A673 (cell line): ENCODE measurements at regions not wholly inside any gene's neighbourhood (a gene's known extent, or its start where the extent isn't known, plus 50 kb on each side); places are given as distances from the start of the nearest gene placed in this dataset.

Experiments used
- BruUV-seq: library from RNA; stranded (reverse); fragments of 400-500 nt; replicated peaks from 2 replicates; lab custom pipeline; 2021; lab: Mats Ljungman, UMichigan
- CTCF ChIA-PET: fragments of 300-600 bp; sonication (Branson Sonifier 250); formaldehyde crosslinking; loops from one replicate; lab custom pipeline; 2022; ENCODE audit warnings: antibody characterized with exemption; lab: Charles Lee
- POLR2A ChIA-PET: fragments of 300-600 bp; sonication (Branson Sonifier 250); formaldehyde crosslinking; loops from one replicate; lab custom pipeline; 2022; ENCODE audit warnings: antibody characterized with exemption; ENCODE audit not compliant: low non-redundant PET; lab: Charles Lee
- DNase-seq: peaks from one replicate; pipeline ENCODE4 v3.0.0-alpha.2; 2015; ENCODE audit warnings: low spot score
- H3K27ac ChIP-seq: fragments of 200-600 bp; sonication (generic); 2 replicates; pipeline ENCODE4 v1.5.1; 2016; ENCODE audit warnings: mixed run types, low read depth, mild to moderate bottlenecking, mixed read lengths, antibody characterized with exemption, low read length; ENCODE audit not compliant: poor library complexity, severe bottlenecking
- H3K27me3 ChIP-seq: fragments of 200-600 bp; sonication (generic); replicated peaks from 2 replicates; pipeline ENCODE4 v1.6.1; 2017; ENCODE audit warnings: mixed run types, low read depth, mild to moderate bottlenecking, mixed read lengths, antibody characterized with exemption, low read length; ENCODE audit not compliant: insufficient read depth, poor library complexity
- H3K36me3 ChIP-seq: fragments of 200-600 bp; sonication (generic); 2 replicates; pipeline ENCODE4 v1.6.1; 2016; ENCODE audit warnings: mixed run types, mild to moderate bottlenecking, mixed read lengths, antibody characterized with exemption, low read length; ENCODE audit not compliant: insufficient read depth, poor library complexity, severe bottlenecking
- H3K4me1 ChIP-seq: fragments of 200-600 bp; sonication (generic); 2 replicates; pipeline ENCODE4 v1.6.1; 2017; ENCODE audit warnings: mixed run types, mild to moderate bottlenecking, mixed read lengths, antibody characterized with exemption, low read length; ENCODE audit not compliant: insufficient read depth, poor library complexity, severe bottlenecking
- H3K4me3 ChIP-seq: fragments of 200-600 bp; sonication (generic); 2 replicates; pipeline ENCODE4 v1.5.1; 2016; ENCODE audit warnings: low read depth, mixed run types, mild to moderate bottlenecking, mixed read lengths, low read length; ENCODE audit not compliant: poor library complexity, severe bottlenecking
- H3K9me3 ChIP-seq: fragments of 200-600 bp; sonication (generic); 2 replicates; pipeline ENCODE4 v1.6.1; 2016; ENCODE audit warnings: mixed run types, low read depth, mild to moderate bottlenecking, mixed read lengths, antibody characterized with exemption, low read length; ENCODE audit not compliant: poor library complexity, severe bottlenecking
- EZH2 ChIP-seq: fragments of 200-600 bp; sonication (generic); IDR thresholded peaks from 2 replicates; pipeline ENCODE4 v1.6.1; 2017; ENCODE audit warnings: borderline replicate concordance, low read depth, mild to moderate bottlenecking, mixed read lengths, antibody characterized with exemption, low read length; ENCODE audit not compliant: poor library complexity, severe bottlenecking
- intact Hi-C: fragments of 100-400 bp; cut with micrococcal nuclease; formaldehyde crosslinking; loops from one replicate; pipeline ENCODE4 v1.10.0; 2022; ENCODE audit not compliant: unreplicated experiment
- TF ChIP-seq, protein P1 (sequence below): fragments of 300-800, 200-600 bp; sonication (generic); conservative IDR thresholded peaks from 2 replicates; pipeline ENCODE4 v1.5.1; 2017; ENCODE audit warnings: low read depth, mild to moderate bottlenecking, antibody characterized with exemption, low read length, moderate library complexity, mixed read lengths

GRCh38 chr5:17839848-17840247 lies 205.6 kb downstream of the TAF11L14 start:
- no peak for DNase-seq
- H3K4me1 ChIP-seq = no peaks in the 10 kb centered on the region
- no peaks in the 10 kb centered on the region for H3K36me3 ChIP-seq
- ChIA-PET POLR2A (no interaction called here), CTCF (no interaction called here)
- intact Hi-C loops = no loop called here
- no peak for TF ChIP-seq EZH2
- TF ChIP-seq, protein P1, sequence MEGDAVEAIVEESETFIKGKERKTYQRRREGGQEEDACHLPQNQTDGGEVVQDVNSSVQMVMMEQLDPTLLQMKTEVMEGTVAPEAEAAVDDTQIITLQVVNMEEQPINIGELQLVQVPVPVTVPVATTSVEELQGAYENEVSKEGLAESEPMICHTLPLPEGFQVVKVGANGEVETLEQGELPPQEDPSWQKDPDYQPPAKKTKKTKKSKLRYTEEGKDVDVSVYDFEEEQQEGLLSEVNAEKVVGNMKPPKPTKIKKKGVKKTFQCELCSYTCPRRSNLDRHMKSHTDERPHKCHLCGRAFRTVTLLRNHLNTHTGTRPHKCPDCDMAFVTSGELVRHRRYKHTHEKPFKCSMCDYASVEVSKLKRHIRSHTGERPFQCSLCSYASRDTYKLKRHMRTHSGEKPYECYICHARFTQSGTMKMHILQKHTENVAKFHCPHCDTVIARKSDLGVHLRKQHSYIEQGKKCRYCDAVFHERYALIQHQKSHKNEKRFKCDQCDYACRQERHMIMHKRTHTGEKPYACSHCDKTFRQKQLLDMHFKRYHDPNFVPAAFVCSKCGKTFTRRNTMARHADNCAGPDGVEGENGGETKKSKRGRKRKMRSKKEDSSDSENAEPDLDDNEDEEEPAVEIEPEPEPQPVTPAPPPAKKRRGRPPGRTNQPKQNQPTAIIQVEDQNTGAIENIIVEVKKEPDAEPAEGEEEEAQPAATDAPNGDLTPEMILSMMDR = no peak
- no peak overlapping the region for H3K4me3 ChIP-seq
- no TSS peak for BruUV-seq
- H3K27me3 ChIP-seq = no peaks in the 10 kb centered on the region
- no peak overlapping the region for H3K27ac ChIP-seq
- no peaks in the 10 kb centered on the region for H3K9me3 ChIP-seq

GRCh38 chr5:17846496-17846895 lies 212.2 kb downstream of the TAF11L14 start:
- Histone ChIP-seq H3K27ac (no peak overlapping the region), H3K9me3 (no peaks in the 10 kb centered on the region), H3K4me3 (no peak overlapping the region), H3K27me3 (no peaks in the 10 kb centered on the region), H3K36me3 (no peaks in the 10 kb centered on the region), H3K4me1 (peaks cover 19% of the 10 kb centered on the region)
- ChIA-PET CTCF (no interaction called here), POLR2A (no interaction called here)
- DNase-seq = no peak
- TF ChIP-seq EZH2 = no peak
- TF ChIP-seq, protein P1 = no peak
- intact Hi-C loops = no loop called here
- no TSS peak for BruUV-seq

GRCh38 chr5:17847286-17847685 lies 213.0 kb downstream of the TAF11L14 start:
- no peak for DNase-seq
- TF ChIP-seq, protein P1 = no peak
- no peak for TF ChIP-seq EZH2
- no peaks in the 10 kb centered on the region for H3K36me3 ChIP-seq
- POLR2A ChIA-PET = no interaction called here
- no peaks in the 10 kb centered on the region for H3K27me3 ChIP-seq
- H3K9me3 ChIP-seq = no peaks in the 10 kb centered on the region
- intact Hi-C loops = no loop called here
- H3K27ac ChIP-seq = no peak overlapping the region
- no TSS peak for BruUV-seq
- H3K4me1 ChIP-seq = peaks cover 19% of the 10 kb centered on the region
- no peak overlapping the region for H3K4me3 ChIP-seq
- CTCF ChIA-PET = no interaction called here
